ENCODE measurements at regions not wholly inside any gene's neighbourhood (a gene's known extent, or its start where the extent isn't known, plus 50 kb on each side); places are given as distances from the start of the nearest gene placed in this dataset.

DNA sequence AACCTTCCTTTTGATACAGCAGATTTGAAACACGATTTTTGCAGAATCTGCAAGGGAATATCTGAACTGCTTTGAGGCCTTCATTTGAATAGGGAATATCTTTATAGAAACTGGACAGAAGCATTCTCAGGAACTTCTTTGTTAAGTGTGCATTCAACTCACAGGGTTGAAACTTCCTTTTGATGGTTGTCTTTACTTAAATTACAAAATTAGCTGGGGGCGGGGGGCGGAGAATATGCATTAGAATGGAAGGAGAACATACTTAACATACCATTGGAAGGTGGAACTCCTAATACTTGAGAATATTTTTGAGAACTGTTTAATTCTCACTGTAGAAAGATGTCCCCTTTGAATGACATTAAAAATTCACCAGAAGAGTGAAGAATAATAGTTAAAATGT is 104.4 kb downstream of the TRIM51G start:
- TF ChIP-seq, protein P1, sequence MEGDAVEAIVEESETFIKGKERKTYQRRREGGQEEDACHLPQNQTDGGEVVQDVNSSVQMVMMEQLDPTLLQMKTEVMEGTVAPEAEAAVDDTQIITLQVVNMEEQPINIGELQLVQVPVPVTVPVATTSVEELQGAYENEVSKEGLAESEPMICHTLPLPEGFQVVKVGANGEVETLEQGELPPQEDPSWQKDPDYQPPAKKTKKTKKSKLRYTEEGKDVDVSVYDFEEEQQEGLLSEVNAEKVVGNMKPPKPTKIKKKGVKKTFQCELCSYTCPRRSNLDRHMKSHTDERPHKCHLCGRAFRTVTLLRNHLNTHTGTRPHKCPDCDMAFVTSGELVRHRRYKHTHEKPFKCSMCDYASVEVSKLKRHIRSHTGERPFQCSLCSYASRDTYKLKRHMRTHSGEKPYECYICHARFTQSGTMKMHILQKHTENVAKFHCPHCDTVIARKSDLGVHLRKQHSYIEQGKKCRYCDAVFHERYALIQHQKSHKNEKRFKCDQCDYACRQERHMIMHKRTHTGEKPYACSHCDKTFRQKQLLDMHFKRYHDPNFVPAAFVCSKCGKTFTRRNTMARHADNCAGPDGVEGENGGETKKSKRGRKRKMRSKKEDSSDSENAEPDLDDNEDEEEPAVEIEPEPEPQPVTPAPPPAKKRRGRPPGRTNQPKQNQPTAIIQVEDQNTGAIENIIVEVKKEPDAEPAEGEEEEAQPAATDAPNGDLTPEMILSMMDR (IDR thresholded peaks at IDR 0.05; ENCODE audit: borderline replicate concordance, extremely low read depth, insufficient read depth), result no peak
- no peaks in the 10 kb centered on the region for H3K4me1 ChIP-seq (ENCODE audit: control insufficient read depth in 2 of 3, insufficient read depth in 2 of 3, low read depth in 1 of 3, low read length in 3 of 3)
- no peak overlapping the region for H3K9ac ChIP-seq (ENCODE audit: low read length in 3 of 3)
- intact Hi-C loops (cut with DNase I), result no loop called here
- H3K36me3 ChIP-seq (ENCODE audit: control insufficient read depth in 2 of 3, insufficient read depth in 3 of 3, low read length in 3 of 3), result no peaks in the 10 kb centered on the region
- H3K27ac ChIP-seq (ENCODE audit: low read depth in 2 of 2, low read length in 2 of 2), result no peak overlapping the region
- FAIRE-seq (no peak), DNase-seq (no peak)
- no peaks in the 10 kb centered on the region for H3K9me3 ChIP-seq (ENCODE audit: control insufficient read depth in 2 of 3, insufficient read depth in 1 of 3, low read length in 3 of 3)
- no peak overlapping the region for H3K4me3 ChIP-seq (ENCODE audit: low read length in 3 of 3)
- H3K27me3 ChIP-seq (ENCODE audit: control insufficient read depth, insufficient read depth, low read length), result no peaks in the 10 kb centered on the region

All from kidney (tissue), 13 donors.